ENCODE measurements at regions not wholly inside any gene's neighbourhood (a gene's known extent, or its start where the extent isn't known, plus 50 kb on each side); places are given as distances from the start of the nearest gene placed in this dataset.

DNA sequence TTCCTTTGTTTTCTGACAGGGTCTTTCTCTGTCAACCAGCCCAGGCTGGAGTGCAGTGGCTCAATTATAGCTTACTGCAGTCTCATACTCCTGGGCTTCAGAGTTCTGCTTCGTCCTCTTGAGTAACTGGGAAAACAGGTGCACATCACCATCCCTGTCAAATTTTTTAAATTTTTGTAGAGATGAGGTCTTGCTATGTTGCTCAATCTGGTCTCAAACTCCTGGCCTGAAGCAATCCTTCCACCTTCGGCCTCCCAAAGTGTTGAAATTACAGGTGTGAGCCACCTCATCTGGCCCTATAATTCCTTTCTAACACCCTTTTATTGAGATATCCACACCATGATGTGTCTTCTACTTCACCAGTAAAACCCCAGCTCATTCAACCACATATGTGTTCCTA lies 341.6 kb upstream of the PCSK5 start:
- in situ Hi-C loops (cut with HindIII; ENCODE audit: low pct_unique_long_range_greater_than_20kb, low sequenced_read_pairs) (no loop called here), intact Hi-C loops (cut with micrococcal nuclease; ENCODE audit: unreplicated experiment) (no loop called here)

DNA sequence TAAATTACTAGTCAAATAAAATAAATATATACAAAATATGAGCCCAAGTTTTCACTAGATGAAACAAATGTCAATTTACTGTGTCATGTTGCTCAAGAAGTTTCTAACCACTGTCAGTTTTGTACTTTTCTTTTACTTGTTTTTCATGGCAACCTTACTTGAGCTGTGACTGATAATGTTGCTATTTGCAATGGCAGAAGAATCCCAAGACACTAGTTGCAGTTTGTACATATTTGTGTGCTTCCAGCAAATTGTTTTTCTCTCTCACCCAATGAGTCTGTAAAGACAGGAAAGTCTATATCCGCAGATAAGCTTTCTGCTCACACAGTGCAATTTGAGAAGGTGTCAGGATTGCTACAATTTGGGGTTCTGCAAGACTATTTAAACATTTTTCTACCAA lies 338.6 kb upstream of the PCSK5 start:
- no peak for TF ChIP-seq SIN3A (IDR thresholded peaks at IDR 0.05; ENCODE audit: borderline replicate concordance, insufficient read depth, low read depth, low read length)
- no peak for TF ChIP-seq TCF7L2 (IDR thresholded peaks at IDR 0.05; ENCODE audit: low read depth, low read length)
- no peak for TF ChIP-seq CTCF (IDR thresholded peaks at IDR 0.05)
- TF ChIP-seq POLR2AphosphoS5 (IDR thresholded peaks at IDR 0.05; ENCODE audit: low read depth, low read length), result no peak
- no peak for TF ChIP-seq REST (IDR thresholded peaks at IDR 0.05; ENCODE audit: insufficient read depth in 1 of 2, low read depth in 2 of 2, low read length in 1 of 2)
- no peaks in the 10 kb centered on the region for H3K27me3 ChIP-seq (ENCODE audit: control insufficient read depth, insufficient read depth, low read length)
- CTCF ChIA-PET, result no interaction called here
- POLR2A ChIA-PET, result no interaction called here
- H3K9me3 ChIP-seq (ENCODE audit: control insufficient read depth, insufficient read depth, low read depth, low read length), result no peaks in the 10 kb centered on the region
- H3K36me3 ChIP-seq (ENCODE audit: control insufficient read depth, insufficient read depth, low read length), result no peaks in the 10 kb centered on the region
- no TSS peak for BruUV-seq (replicated peaks)
- no peak overlapping the region for H3K4me3 ChIP-seq (ENCODE audit: low read depth in 2 of 2, low read length in 2 of 2)
- intact Hi-C loops (cut with micrococcal nuclease; ENCODE audit: unreplicated experiment) (no loop called here), in situ Hi-C loops (cut with HindIII; ENCODE audit: low pct_unique_long_range_greater_than_20kb, low sequenced_read_pairs) (no loop called here)
- DNase-seq (ENCODE audit: low read depth, low spot score), result no peak
- ATAC-seq, result no peak
- no peak overlapping the region for H3K27ac ChIP-seq (ENCODE audit: low read length)
- H3K4me1 ChIP-seq (ENCODE audit: control insufficient read depth, insufficient read depth, low read length), result no peaks in the 10 kb centered on the region

More for the DNA sequence above, 341.6 kb upstream of the PCSK5 start:
- no peaks in the 10 kb centered on the region for H3K36me3 ChIP-seq (ENCODE audit: control insufficient read depth, insufficient read depth, low read length)
- no peaks in the 10 kb centered on the region for H3K4me1 ChIP-seq (ENCODE audit: control insufficient read depth, insufficient read depth, low read length)
- no peaks in the 10 kb centered on the region for H3K9me3 ChIP-seq (ENCODE audit: control insufficient read depth, insufficient read depth, low read depth, low read length)
- CTCF ChIA-PET, result no interaction called here
- TF ChIP-seq POLR2AphosphoS5 (IDR thresholded peaks at IDR 0.05; ENCODE audit: low read depth, low read length) (no peak), SIN3A (IDR thresholded peaks at IDR 0.05; ENCODE audit: borderline replicate concordance, insufficient read depth, low read depth, low read length) (no peak), TCF7L2 (IDR thresholded peaks at IDR 0.05; ENCODE audit: low read depth, low read length) (no peak), REST (IDR thresholded peaks at IDR 0.05; ENCODE audit: insufficient read depth in 1 of 2, low read depth in 2 of 2, low read length in 1 of 2) (no peak), CTCF (IDR thresholded peaks at IDR 0.05) (no peak)
- POLR2A ChIA-PET, result no interaction called here
- DNase-seq (ENCODE audit: low read depth, low spot score) (no peak), ATAC-seq (no peak)
- H3K27ac ChIP-seq (ENCODE audit: low read length), result no peak overlapping the region
- BruUV-seq (replicated peaks), result no TSS peak
- no peak overlapping the region for H3K4me3 ChIP-seq (ENCODE audit: low read depth in 2 of 2, low read length in 2 of 2)
- H3K27me3 ChIP-seq (ENCODE audit: control insufficient read depth, insufficient read depth, low read length), result no peaks in the 10 kb centered on the region
